HEK293T (cell line): ENCODE measurements at regions not wholly inside any gene's neighbourhood (a gene's known extent, or its start where the extent isn't known, plus 50 kb on each side); places are given as distances from the start of the nearest gene placed in this dataset.

Source experiments
- CTCF ChIA-PET: fragments of 350-600 bp; formaldehyde crosslinking; extraction: SDS; loops from one replicate; lab custom pipeline; 2021; ENCODE audit warnings: antibody characterized with exemption, inconsistent platforms; lab: Yijun Ruan, JAX
- POLR2A ChIA-PET: fragments of 350-600 bp; formaldehyde crosslinking; extraction: SDS; loops from one replicate; lab custom pipeline; 2020; ENCODE audit warnings: antibody characterized with exemption, inconsistent platforms; lab: Yijun Ruan, JAX
- DNase-seq: peaks from one replicate; pipeline ENCODE4 v3.0.0; 2012; ENCODE audit warnings: mixed read lengths; ENCODE audit errors: extremely low spot score
- ARNT ChIP-seq: fragments of 450-650 bp; IDR thresholded peaks from 2 replicates; pipeline ENCODE4 v1.6.1; 2017; ENCODE audit warnings: mild to moderate bottlenecking
- BHLHE40 ChIP-seq: fragments of 450-650 bp; IDR thresholded peaks from 2 replicates; pipeline ENCODE4 v1.6.1; 2016; ENCODE audit warnings: mild to moderate bottlenecking, moderate library complexity, borderline replicate concordance
- CTBP1 ChIP-seq: fragments of 450-650 bp; IDR thresholded peaks from 2 replicates; pipeline ENCODE4 v1.6.1; 2016; ENCODE audit warnings: borderline replicate concordance
- ELF4 ChIP-seq: fragments of 450-650 bp; IDR thresholded peaks from 2 replicates; pipeline ENCODE4 v1.6.1; 2017; ENCODE audit warnings: antibody characterized with exemption
- FOXA1 ChIP-seq: fragments of 450-650 bp; IDR thresholded peaks from 2 replicates; pipeline ENCODE4 v1.6.1; 2016; ENCODE audit warnings: mild to moderate bottlenecking
- FOXK2 ChIP-seq: fragments of 450-650 bp; IDR thresholded peaks from 2 replicates; pipeline ENCODE4 v1.6.1; 2016; ENCODE audit warnings: mild to moderate bottlenecking
- FOXM1 ChIP-seq: fragments of 450-650 bp; IDR thresholded peaks from 2 replicates; pipeline ENCODE4 v1.6.1; 2017; ENCODE audit warnings: mild to moderate bottlenecking, borderline replicate concordance
- HDGF ChIP-seq: fragments of 450-650 bp; IDR thresholded peaks from 2 replicates; pipeline ENCODE4 v1.6.1; 2017; ENCODE audit warnings: antibody characterized with exemption, borderline replicate concordance
- L3MBTL2 ChIP-seq: fragments of 450-650 bp; conservative IDR thresholded peaks from 2 replicates; pipeline ENCODE4 v1.6.1; 2016; ENCODE audit warnings: mild to moderate bottlenecking
- LEF1 ChIP-seq: fragments of 450-650 bp; IDR thresholded peaks from 2 replicates; pipeline ENCODE4 v1.6.1; 2017; ENCODE audit warnings: mild to moderate bottlenecking, borderline replicate concordance
- NFRKB ChIP-seq: fragments of 450-650 bp; IDR thresholded peaks from 2 replicates; pipeline ENCODE4 v1.6.1; 2016; ENCODE audit warnings: mild to moderate bottlenecking, moderate library complexity
- SP1 ChIP-seq: fragments of 450-650 bp; IDR thresholded peaks from 2 replicates; pipeline ENCODE4 v1.6.1; 2017
- SUZ12 ChIP-seq: fragments of 450-650 bp; IDR thresholded peaks from 2 replicates; pipeline ENCODE4 v1.6.1; 2016; ENCODE audit warnings: mild to moderate bottlenecking
- TARDBP ChIP-seq: fragments of 450-650 bp; IDR thresholded peaks from 2 replicates; pipeline ENCODE4 v1.6.1; 2016
- ZNF384 ChIP-seq: fragments of 450-650 bp; IDR thresholded peaks from 2 replicates; pipeline ENCODE4 v1.6.1; 2016
- TF ChIP-seq, protein P1 (sequence below): fragments of 450-650 bp; IDR thresholded peaks from 2 replicates; pipeline ENCODE4 v1.6.1; 2016

DNA sequence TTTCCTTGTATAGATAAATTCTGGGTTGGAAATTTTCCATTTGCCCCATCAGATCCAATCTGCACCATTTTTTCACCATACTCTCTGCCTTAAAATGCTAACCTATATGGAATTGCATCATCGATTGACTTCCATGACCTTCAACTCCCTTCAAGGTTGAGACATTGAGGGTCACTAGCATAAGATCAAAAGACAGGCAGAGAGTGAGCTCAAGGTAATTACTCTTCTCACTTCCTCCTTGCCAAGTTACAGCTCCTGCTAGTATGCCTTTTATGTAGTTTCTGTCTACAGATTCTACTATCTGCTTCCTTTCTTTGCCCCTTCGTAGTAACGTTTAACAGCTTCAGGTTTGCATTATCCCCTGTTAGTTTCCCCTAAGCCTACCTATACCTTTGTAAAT, 1127.7 kb upstream of the LRRTM3 start:
- POLR2A ChIA-PET, result no interaction called here

DNA sequence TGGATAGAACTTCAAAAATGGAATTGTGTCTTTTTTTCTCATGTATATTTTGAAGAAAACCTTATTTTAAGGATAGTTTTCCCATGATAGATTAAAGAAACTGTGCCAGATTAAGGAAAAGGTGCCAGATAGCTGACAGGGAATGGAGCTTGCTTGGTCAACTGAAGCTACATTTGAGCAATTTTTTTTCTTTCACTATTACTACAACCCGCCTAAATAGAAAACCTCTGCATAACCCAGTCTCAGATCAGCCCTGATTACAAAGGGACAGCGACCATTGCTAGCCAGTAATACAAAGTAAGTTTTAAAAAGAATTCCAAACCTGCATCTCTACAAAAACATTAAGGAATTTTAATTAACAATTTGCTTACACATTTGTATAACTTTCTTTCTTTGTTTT, 1123.4 kb upstream of the LRRTM3 start:
- DNase-seq, result no peak
- POLR2A ChIA-PET, result no interaction called here
- CTCF ChIA-PET, result no interaction called here
- no peak for TF ChIP-seq SUZ12
- TF ChIP-seq ARNT, result no peak
- TF ChIP-seq LEF1, result no peak
- TF ChIP-seq FOXM1, result no peak
- TF ChIP-seq ELF4, result no peak
- no peak for TF ChIP-seq HDGF
- no peak for TF ChIP-seq BHLHE40
- no peak for TF ChIP-seq FOXK2
- no peak for TF ChIP-seq TARDBP
- no peak for TF ChIP-seq FOXA1
- TF ChIP-seq, protein P1, sequence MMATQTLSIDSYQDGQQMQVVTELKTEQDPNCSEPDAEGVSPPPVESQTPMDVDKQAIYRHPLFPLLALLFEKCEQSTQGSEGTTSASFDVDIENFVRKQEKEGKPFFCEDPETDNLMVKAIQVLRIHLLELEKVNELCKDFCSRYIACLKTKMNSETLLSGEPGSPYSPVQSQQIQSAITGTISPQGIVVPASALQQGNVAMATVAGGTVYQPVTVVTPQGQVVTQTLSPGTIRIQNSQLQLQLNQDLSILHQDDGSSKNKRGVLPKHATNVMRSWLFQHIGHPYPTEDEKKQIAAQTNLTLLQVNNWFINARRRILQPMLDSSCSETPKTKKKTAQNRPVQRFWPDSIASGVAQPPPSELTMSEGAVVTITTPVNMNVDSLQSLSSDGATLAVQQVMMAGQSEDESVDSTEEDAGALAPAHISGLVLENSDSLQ, result no peak
- TF ChIP-seq NFRKB, result no peak
- no peak for TF ChIP-seq SP1
- no peak for TF ChIP-seq CTBP1
- no peak for TF ChIP-seq L3MBTL2
- TF ChIP-seq ZNF384, result no peak

More for the DNA sequence above, 1127.7 kb upstream of the LRRTM3 start:
- CTCF ChIA-PET, result no interaction called here
- no peak for DNase-seq
- TF ChIP-seq HDGF, result no peak
- TF ChIP-seq ZNF384, result no peak
- TF ChIP-seq NFRKB, result no peak
- no peak for TF ChIP-seq FOXK2
- TF ChIP-seq, protein P1, result no peak
- TF ChIP-seq TARDBP, result no peak

DNA sequence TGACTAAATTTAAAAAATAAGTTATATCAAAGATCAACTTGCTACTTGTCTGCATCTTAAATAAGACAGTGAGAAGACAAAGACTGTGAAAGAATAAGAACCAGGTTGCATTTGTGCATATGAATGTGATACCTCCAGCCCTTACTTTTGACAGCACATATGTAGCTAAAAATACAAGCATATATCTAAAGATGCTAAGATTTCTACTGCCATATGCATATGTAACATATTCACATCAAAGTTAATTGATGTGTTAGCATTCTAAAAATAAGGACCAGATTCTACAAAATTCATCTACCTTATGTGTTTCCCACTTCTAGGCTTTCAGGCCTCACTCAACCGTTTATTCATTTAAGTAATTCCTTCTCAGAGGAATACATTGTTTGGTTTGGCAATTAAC, 1120.3 kb upstream of the LRRTM3 start:
- ChIA-PET CTCF (no interaction called here), POLR2A (no interaction called here)
- TF ChIP-seq L3MBTL2 (no peak), BHLHE40 (no peak), LEF1 (no peak), FOXK2 (no peak), HDGF (no peak)
- no peak for DNase-seq

DNA sequence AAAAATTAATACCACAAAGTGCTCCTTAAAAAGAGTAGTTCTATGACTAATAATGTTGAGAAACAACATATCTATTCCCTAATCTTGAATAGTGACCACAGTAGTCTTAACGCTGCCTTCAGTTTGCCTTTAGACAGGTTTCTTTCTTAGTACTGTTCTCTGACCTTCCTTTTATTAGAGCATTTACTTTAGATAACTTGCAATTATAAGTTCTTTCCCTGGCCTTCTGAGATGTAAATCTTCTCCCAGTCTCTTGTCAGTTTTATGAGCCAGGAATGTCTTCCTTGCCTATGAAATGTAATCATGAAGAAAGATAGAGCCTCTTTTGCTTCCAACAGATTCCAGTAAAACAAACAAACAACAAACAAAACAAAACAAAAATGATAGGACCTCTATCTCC, 1119.8 kb upstream of the LRRTM3 start:
- ChIA-PET POLR2A (no interaction called here), CTCF (no interaction called here)
- TF ChIP-seq FOXA1 (no peak), FOXM1 (no peak), SUZ12 (no peak), BHLHE40 (no peak), SP1 (no peak)
- DNase-seq, result no peak

DNA sequence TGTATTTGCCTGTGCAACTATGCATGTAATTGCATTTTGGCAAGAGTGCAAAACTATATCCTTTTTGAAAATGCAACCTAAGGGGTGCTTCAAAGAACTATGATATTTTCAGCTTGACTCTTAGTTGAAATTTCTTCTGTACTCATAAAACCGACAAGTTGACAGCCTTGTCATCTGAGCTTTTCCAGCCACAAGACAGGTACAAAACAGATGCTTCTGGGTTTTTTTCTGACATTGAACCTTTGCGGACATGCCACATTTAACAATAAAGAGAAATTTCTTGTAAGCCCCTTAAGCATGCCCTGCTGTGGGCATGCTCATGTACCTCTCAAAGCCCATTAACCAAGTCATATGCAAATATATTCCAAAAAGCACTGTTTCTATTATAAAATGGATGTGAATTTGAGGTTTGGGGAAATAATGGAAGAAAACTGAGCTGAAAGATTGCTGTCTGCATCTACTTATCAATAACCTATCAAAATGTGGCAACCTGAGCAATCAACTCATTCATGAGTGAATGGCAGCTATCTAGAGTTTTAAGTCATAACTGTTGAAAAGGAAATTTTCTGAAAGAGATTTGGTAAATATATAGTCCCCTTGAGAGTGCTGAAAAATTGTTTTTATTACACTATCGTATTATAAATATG, 1117.0 kb upstream of the LRRTM3 start:
- POLR2A ChIA-PET, result no interaction called here
- no peak for DNase-seq
- CTCF ChIA-PET, result no interaction called here
- TF ChIP-seq SUZ12 (no peak), ELF4 (no peak), BHLHE40 (no peak), FOXM1 (no peak), L3MBTL2 (no peak), LEF1 (no peak), HDGF (no peak)
- TF ChIP-seq, protein P1, result no peak

DNA sequence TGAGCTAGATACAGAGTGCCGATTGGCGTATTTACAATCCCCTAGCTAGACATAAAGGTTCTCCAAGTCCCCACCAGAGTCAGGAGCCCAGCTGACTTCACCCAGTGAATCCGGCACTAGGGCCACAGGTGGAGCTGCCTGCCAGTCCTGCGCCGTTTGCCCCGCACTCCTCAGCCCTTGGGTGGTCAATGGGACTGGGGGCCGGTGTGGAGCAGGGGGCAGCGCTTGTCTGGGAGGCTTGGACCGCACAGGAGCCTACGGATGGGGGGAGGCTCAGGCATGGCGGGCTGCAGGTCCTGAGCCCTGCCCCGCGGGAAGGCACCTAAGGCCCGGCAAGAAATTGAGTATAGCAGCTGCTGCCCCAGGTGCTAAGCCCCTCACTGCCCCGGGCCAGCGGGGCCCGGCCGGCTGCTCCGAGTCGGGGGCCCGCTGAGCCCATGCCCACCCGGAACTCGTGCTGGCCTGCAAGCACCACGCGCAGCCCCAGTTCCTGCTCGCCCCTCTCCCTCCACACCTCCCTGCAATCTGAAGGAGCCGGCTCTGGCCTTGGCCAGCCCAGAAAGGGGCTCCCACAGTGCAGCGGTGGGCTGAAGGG, 1113.8 kb upstream of the LRRTM3 start:
- ChIA-PET POLR2A (no interaction called here), CTCF (no interaction called here)
- TF ChIP-seq NFRKB (no peak), SUZ12 (no peak), FOXA1 (no peak), ZNF384 (no peak), FOXK2 (no peak), LEF1 (no peak), ELF4 (no peak), CTBP1 (no peak), ARNT (no peak), BHLHE40 (no peak), HDGF (no peak), L3MBTL2 (no peak)
- TF ChIP-seq, protein P1, result no peak
- DNase-seq, result no peak
